ENCODE measurements at regions not wholly inside any gene's neighbourhood (a gene's known extent, or its start where the extent isn't known, plus 50 kb on each side); places are given as distances from the start of the nearest gene placed in this dataset.

GRCh38 chr11:69938206-69938605 lies 119.0 kb upstream of the FGF3 start:
- Histone ChIP-seq H3K9ac (ENCODE audit: low read length) (no peak overlapping the region), H3K4me3 (ENCODE audit: low read length) (no peak overlapping the region), H3K4me2 (ENCODE audit: low read length) (no peak overlapping the region), H4K20me1 (ENCODE audit: insufficient read depth, low read length) (no peaks in the 10 kb centered on the region), H3K79me2 (ENCODE audit: low read length) (no peaks in the 10 kb centered on the region), H3K4me1 (ENCODE audit: low read length) (no peaks in the 10 kb centered on the region), H2AFZ (ENCODE audit: low read depth, low read length) (no peak overlapping the region), H3K27me3 (ENCODE audit: low read depth, low read length) (peaks cover 18% of the 10 kb centered on the region), H3K9me3 (ENCODE audit: insufficient read depth, low read length) (no peaks in the 10 kb centered on the region), H3K27ac (ENCODE audit: low read length) (no peak overlapping the region), H3K36me3 (replicated peaks; ENCODE audit: low read depth, low read length) (no peaks in the 10 kb centered on the region)
- TF ChIP-seq CTCF (IDR thresholded peaks at IDR 0.05; ENCODE audit: low read depth, low read length) (no peak), EZH2phosphoT487 (IDR thresholded peaks at IDR 0.05; ENCODE audit: low read depth) (no peak)

- H3K27me3 ChIP-seq (ENCODE audit: low read depth, low read length): peaks cover 22% of the 10 kb centered on the region
- no peak overlapping the region for H3K9ac ChIP-seq (ENCODE audit: low read length)
- H3K4me2 ChIP-seq (ENCODE audit: low read length): no peak overlapping the region
- no peaks in the 10 kb centered on the region for H3K9me3 ChIP-seq (ENCODE audit: insufficient read depth, low read length)
- H3K36me3 ChIP-seq (replicated peaks; ENCODE audit: low read depth, low read length): no peaks in the 10 kb centered on the region
- no peak overlapping the region for H2AFZ ChIP-seq (ENCODE audit: low read depth, low read length)
- H4K20me1 ChIP-seq (ENCODE audit: insufficient read depth, low read length): no peaks in the 10 kb centered on the region
- no peak overlapping the region for H3K4me3 ChIP-seq (ENCODE audit: low read length)
- no peaks in the 10 kb centered on the region for H3K4me1 ChIP-seq (ENCODE audit: low read length)
- no peaks in the 10 kb centered on the region for H3K79me2 ChIP-seq (ENCODE audit: low read length)
- no peak overlapping the region for H3K27ac ChIP-seq (ENCODE audit: low read length)
- TF ChIP-seq CTCF (IDR thresholded peaks at IDR 0.05; ENCODE audit: low read depth, low read length) (no peak), EZH2phosphoT487 (IDR thresholded peaks at IDR 0.05; ENCODE audit: low read depth) (no peak)
These were observed 120.5 kb upstream of the FGF3 start for GRCh38 chr11:69939551-69940245.

- no peak for TF ChIP-seq EZH2phosphoT487 (IDR thresholded peaks at IDR 0.05; ENCODE audit: low read depth)
- no peak for TF ChIP-seq CTCF (IDR thresholded peaks at IDR 0.05; ENCODE audit: low read depth, low read length)
- no peak overlapping the region for H3K4me2 ChIP-seq (ENCODE audit: low read length)
- H4K20me1 ChIP-seq (ENCODE audit: insufficient read depth, low read length): no peaks in the 10 kb centered on the region
- no peak overlapping the region for H3K9ac ChIP-seq (ENCODE audit: low read length)
- no peak overlapping the region for H3K4me3 ChIP-seq (ENCODE audit: low read length)
- no peak overlapping the region for H3K27ac ChIP-seq (ENCODE audit: low read length)
- H3K27me3 ChIP-seq (ENCODE audit: low read depth, low read length): peaks cover 25% of the 10 kb centered on the region
- H3K79me2 ChIP-seq (ENCODE audit: low read length): no peaks in the 10 kb centered on the region
- no peaks in the 10 kb centered on the region for H3K4me1 ChIP-seq (ENCODE audit: low read length)
- H3K9me3 ChIP-seq (ENCODE audit: insufficient read depth, low read length): no peaks in the 10 kb centered on the region
- no peaks in the 10 kb centered on the region for H3K36me3 ChIP-seq (replicated peaks; ENCODE audit: low read depth, low read length)
- H2AFZ ChIP-seq (ENCODE audit: low read depth, low read length): no peak overlapping the region
These were observed 121.0 kb upstream of the FGF3 start for GRCh38 chr11:69940246-69940610.

GRCh38 chr11:69941546-69942332 lies 122.5 kb upstream of the FGF3 start:
- Histone ChIP-seq H3K36me3 (replicated peaks; ENCODE audit: low read depth, low read length) (no peaks in the 10 kb centered on the region), H3K4me1 (ENCODE audit: low read length) (no peaks in the 10 kb centered on the region), H3K27ac (ENCODE audit: low read length) (no peak overlapping the region), H3K9me3 (ENCODE audit: insufficient read depth, low read length) (no peaks in the 10 kb centered on the region), H2AFZ (ENCODE audit: low read depth, low read length) (no peak overlapping the region), H3K4me3 (ENCODE audit: low read length) (no peak overlapping the region), H4K20me1 (ENCODE audit: insufficient read depth, low read length) (no peaks in the 10 kb centered on the region), H3K27me3 (ENCODE audit: low read depth, low read length) (peaks cover 37% of the 10 kb centered on the region), H3K4me2 (ENCODE audit: low read length) (no peak overlapping the region), H3K79me2 (ENCODE audit: low read length) (no peaks in the 10 kb centered on the region), H3K9ac (ENCODE audit: low read length) (no peak overlapping the region)
- TF ChIP-seq EZH2phosphoT487 (IDR thresholded peaks at IDR 0.05; ENCODE audit: low read depth) (no peak), CTCF (IDR thresholded peaks at IDR 0.05; ENCODE audit: low read depth, low read length) (no peak)
